Ishikawa (cell line): ENCODE measurements at regions not wholly inside any gene's neighbourhood (a gene's known extent, or its start where the extent isn't known, plus 50 kb on each side); places are given as distances from the start of the nearest gene placed in this dataset.

Experiments used
- CEBPB ChIP-seq: IDR thresholded peaks from 2 replicates; pipeline ENCODE4 v1.6.1; 2012
- EGR1 ChIP-seq: IDR thresholded peaks from 2 replicates; pipeline ENCODE4 v1.6.1; 2012
- EP300 ChIP-seq: IDR thresholded peaks from 2 replicates; pipeline ENCODE4 v1.6.1; 2012; ENCODE audit warnings: borderline replicate concordance
- FOXM1 ChIP-seq: IDR thresholded peaks from 2 replicates; pipeline ENCODE4 v1.6.1; 2012; ENCODE audit warnings: low read depth, borderline replicate concordance
- TEAD4 ChIP-seq: IDR thresholded peaks from 2 replicates; pipeline ENCODE4 v1.6.1; 2012
- ZBTB7A ChIP-seq: IDR thresholded peaks from 2 replicates; pipeline ENCODE4 v1.6.1; 2012; ENCODE audit warnings: low read depth
- TF ChIP-seq, protein P1 (sequence below): IDR thresholded peaks from 2 replicates; pipeline ENCODE4 v1.6.1; 2012; ENCODE audit warnings: low read depth, mild to moderate bottlenecking

DNA sequence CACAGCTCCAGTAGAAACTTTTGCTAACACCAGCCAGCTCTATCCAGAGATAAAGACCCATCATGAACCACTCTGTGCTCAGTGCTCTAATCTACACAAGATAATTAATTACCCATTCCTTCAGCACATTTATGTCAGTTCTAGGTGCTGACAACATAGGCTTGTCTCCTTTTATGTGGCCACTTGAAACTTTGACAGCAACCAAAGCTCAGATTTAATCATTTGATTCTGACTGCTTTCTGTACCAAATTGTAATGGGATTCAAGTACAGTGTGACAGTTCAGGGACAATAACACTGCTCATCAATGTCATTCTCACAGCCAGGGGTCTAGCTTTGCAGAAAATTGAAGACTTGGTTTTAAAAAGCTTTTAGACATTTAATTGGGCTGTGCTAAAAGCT, 266.6 kb downstream of the KCTD12 start:
- TF ChIP-seq, protein P1, sequence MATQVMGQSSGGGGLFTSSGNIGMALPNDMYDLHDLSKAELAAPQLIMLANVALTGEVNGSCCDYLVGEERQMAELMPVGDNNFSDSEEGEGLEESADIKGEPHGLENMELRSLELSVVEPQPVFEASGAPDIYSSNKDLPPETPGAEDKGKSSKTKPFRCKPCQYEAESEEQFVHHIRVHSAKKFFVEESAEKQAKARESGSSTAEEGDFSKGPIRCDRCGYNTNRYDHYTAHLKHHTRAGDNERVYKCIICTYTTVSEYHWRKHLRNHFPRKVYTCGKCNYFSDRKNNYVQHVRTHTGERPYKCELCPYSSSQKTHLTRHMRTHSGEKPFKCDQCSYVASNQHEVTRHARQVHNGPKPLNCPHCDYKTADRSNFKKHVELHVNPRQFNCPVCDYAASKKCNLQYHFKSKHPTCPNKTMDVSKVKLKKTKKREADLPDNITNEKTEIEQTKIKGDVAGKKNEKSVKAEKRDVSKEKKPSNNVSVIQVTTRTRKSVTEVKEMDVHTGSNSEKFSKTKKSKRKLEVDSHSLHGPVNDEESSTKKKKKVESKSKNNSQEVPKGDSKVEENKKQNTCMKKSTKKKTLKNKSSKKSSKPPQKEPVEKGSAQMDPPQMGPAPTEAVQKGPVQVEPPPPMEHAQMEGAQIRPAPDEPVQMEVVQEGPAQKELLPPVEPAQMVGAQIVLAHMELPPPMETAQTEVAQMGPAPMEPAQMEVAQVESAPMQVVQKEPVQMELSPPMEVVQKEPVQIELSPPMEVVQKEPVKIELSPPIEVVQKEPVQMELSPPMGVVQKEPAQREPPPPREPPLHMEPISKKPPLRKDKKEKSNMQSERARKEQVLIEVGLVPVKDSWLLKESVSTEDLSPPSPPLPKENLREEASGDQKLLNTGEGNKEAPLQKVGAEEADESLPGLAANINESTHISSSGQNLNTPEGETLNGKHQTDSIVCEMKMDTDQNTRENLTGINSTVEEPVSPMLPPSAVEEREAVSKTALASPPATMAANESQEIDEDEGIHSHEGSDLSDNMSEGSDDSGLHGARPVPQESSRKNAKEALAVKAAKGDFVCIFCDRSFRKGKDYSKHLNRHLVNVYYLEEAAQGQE, result no peak
- no peak for TF ChIP-seq ZBTB7A
- no peak for TF ChIP-seq CEBPB
- TF ChIP-seq EP300, result no peak
- no peak for TF ChIP-seq FOXM1
- TF ChIP-seq EGR1, result no peak
- TF ChIP-seq TEAD4, result no peak
